NCI-H2081 treated with DMSO at 0.1 percent for 48 hours (cell line): ENCODE measurements at regions not wholly inside any gene's neighbourhood (a gene's known extent, or its start where the extent isn't known, plus 50 kb on each side); places are given as distances from the start of the nearest gene placed in this dataset.
"Not testable (repeated sequence)": the region's sequence is repeated elsewhere in the genome, so short reads cannot be mapped to it uniquely, and the experiment has no call there.

Experiments
- DNase-seq: peaks from one replicate; lab custom pipeline; 2025; lab: John Stamatoyannopoulos, UW

DNA sequence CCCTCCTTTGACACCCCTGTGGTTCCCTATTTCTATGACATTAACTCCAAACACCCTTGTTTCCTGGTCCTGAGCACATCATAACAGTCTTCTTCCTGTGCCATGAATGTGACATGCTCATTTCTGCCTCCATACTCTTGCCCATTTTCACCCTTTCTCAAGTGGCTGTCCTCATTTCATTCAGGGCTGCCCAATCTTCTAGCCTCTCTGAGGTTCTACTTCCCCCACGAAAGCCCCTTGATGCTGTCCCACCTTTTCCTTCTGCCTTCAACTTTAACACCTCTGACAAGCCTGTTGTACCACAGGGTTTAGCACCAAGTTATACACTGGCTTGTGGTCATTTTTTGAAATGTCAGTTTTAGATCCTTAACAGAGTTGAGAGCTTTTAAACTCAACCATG, 136.2 kb upstream of the BOD1L1 start:
- no peak for DNase-seq

DNA sequence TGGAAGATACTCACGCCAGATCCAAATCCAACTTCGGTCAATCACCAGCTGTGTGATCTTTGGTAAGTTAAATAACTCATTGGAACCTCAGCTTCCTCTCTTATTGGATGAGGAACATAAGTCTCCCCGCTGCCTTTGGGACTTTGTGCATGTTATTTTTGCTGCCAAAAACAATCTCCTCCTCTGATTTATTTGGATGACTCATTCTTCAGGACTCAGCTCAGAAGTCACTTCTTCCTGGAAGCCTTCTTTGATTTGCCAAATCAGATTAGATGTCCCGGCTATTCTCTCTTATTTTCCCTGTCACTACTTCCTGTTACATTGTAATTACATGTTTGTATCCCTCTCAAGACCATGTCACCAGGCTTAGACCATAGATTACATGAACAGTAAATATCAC, 138.0 kb upstream of the BOD1L1 start:
- no peak for DNase-seq

DNA sequence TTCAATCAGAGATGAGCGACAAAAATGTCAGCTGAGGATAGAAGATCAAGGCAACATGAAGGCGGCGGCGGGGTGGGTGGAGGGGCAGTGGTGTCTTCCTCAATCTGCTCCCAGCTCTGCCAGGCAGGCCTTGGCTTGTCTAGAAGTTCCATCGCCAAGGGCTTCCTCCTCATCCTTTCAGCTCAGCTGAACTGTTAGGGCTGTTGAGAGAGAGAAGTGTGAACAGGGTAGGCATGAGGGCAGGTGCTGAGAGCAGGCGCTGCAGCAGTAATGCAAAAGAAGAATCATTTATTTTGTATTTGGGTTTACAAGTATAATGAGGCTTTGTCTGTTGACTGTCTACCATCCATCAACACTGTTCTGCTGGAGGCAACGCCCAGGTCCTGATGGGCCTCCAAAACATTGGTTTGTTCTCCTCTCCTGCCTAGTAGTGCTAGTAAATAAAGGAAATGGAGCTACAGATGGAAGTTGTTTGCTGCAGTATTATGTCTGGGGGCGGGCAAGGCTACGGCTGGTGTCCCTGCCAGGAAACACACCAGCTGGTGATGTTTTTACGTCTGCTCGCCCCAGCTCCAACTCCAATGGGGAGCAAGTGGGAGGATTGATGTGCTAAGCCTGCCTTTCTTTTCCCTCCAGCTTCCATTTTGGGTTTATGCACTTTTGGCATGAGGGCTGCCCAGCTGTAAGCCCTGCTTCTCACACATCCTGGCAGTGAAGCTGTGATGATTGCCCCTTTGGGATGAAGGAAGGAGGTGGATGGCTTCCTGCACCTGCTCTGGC, 139.4 kb upstream of the BOD1L1 start:
- DNase-seq, result no peak

DNA sequence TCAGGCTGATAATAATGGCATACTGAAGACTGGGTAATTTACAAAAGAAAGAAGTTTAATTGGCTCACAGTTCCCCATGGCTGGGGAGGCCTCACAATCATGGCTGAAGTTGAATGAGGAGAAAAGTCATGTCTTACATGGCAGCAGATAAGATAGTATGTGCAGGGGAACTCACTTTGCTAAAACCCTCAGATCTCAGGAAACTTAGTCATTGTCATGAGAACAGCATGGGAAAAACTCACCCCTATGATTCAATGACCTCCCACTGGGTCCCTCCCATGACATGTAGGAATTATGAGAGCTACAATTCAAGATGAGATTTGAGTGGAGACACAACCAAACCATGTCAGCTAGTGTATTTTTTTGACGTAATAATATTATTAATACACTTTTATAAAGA, 149.8 kb upstream of the BOD1L1 start:
- no peak for DNase-seq

DNA sequence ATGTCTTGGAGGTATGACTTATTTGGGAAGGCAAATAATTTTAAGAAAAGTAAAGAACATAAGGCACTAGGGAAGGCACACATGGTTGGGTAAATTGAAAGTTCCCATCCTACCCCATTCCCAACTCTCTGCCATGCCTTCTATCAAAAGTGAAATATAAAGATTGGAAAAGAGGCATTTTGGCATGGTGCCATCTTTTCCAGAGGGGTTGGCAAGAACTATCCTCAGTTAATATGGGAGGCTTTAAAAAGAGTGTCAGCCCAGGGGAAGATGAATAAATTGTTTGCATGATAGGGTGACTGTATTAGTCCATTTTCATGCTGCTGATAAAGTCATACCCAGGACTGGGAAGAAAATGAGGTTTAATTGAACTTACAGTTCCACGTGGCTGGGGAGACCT, 150.8 kb upstream of the BOD1L1 start:
- no peak for DNase-seq

DNA sequence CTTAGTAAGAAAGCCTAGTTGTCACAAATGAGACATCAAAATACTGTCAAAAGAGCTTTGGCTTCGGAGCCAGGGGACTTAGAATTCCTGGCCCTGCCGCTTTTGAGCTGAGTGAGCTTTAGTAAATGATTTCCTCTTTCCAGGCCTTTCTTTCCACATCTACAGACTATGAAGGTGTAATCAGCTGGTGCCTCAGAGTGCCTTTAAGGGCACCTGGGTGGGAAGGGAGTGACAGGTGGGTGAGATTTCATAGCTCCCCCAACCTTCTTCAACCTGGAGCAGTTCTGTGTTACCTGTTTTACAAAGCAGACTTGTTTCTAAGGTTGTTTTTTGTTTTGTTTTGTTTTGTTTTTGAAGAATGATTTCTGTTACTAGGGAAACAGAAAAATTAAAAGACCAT, 154.7 kb upstream of the BOD1L1 start:
- DNase-seq, result no peak

DNA sequence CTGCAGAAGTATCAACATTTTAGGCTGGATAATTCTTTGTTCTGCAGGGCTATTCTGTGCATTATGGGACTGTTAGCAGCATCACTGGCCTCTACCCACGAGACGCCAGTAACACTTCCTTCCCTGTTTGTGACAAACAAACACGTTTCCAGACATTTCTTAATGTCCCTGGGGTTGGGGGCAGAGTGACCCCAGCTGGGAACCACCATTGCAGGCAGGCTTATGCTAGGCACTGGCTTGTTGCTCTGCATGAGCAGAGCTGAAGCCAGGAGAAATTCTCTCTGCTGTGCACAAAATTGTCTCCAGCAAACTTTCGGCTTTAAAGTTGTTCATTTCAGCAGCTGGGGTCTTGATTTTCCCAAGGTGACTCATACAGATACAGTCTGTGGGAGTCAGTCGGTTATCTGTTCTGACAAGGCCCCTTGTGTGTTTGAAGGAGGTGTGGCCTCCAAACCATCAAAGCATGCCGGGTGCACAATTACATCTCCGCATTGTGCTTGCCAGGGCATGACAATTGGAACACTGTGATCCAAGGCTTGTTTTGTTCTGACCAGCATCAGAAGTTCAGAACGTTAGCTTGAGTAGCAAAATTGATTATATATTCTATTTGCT, 156.4 kb upstream of the BOD1L1 start:
- DNase-seq, result no peak

DNA sequence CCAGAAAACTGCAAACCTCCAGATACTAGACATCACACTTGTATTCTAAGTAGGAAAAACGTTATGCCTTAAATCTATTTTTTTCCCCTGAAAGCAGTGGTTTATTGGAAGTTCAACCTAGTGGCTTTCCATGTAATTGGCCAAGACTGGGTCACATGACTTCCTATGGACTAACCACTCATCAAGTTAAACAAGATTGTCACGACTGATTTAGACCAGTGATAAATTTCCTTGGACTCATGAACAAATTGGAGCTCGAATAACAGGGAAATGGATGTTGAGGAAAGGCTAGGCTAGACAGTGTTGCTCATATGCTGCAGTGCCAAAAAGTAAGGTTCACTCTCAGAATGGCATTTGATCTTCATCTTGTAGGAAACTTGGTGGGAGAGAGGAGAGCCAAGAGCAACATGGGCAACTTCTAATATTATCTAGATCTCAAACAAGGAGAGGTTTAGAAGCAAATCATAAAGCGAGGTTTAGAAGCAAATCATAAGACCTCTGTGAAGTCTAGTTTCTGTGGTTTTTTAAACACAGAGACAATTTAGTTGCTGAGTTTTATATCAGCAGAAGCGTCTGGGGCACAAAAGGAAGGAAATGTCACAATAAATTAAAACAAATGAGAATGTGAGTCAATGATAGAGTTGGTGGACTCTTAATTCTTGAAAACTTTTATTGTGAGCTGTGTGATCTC, 165.6 kb upstream of the BOD1L1 start:
- no peak for DNase-seq

DNA sequence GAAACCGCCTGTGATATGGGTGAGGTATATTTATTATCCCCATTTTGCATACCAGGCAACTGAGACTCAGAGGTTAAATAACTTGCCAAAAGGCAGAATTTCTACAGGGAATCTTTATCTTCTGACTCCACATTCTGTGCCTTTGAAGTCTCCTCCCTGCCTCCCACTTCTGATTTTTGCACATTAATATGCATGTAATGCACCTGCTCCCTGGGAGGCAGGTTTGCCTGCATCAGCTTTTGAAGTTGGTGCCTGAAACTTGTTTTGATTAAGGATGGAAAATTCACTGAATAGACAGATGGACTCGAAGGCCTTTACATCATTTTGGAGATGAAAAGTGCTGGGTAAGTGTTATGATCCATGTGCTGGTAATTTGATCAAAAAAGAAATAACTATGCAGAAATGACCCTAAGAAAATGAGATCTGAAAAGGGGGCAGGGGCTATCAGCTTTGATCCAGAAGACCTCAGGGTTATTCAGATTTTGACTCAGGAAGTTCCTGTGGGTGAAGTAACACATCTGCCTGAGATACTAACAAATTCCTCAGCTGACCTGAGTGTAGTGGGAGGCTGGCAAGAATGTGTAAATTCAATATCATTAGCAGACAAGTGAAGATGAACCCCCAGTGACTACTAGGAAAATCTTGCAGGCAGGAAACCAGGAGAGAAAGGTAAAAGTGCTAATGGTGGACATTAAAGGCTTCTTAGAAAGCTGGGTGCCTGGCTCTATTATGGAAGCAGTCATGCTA, 167.5 kb upstream of the BOD1L1 start:
- no peak for DNase-seq

DNA sequence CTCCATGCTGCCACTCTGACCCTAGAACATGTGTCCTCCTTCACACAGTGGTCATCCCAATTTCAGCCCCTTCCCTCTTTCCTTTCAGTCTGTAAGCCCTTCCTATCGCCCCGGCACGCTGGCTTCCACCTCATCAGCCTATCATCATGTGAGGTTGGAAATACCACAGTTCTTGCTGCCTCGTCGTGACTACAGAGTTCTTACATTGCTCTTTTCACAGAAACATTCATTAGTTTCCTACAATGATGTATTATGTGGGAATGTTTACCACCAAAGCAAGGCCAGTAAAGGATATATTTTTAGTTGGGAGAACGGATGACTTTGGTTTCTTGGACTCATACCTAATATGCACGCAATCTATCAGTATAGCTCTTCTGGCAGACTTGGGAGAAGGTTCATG, 169.5 kb upstream of the BOD1L1 start:
- DNase-seq, result no peak

DNA sequence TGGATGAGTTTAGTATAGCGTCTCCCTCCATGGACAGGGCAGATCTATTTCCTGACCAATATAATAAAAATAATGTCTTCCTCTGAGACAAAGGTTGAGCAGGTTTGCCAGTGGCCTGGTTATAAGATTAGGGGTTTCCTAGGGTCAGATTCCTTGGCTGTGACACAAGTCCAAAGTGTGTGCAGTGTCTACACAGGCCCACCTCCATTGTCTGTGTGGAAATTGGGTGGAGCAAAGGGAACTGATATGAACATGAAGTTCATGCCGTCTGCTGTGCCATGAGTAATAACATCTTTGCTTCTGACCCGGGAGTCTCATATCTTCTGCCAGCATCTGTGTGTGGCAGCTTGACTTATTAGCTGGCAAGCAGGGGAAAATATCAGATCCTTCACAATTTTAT, 187.7 kb upstream of the BOD1L1 start:
- no peak for DNase-seq

DNA sequence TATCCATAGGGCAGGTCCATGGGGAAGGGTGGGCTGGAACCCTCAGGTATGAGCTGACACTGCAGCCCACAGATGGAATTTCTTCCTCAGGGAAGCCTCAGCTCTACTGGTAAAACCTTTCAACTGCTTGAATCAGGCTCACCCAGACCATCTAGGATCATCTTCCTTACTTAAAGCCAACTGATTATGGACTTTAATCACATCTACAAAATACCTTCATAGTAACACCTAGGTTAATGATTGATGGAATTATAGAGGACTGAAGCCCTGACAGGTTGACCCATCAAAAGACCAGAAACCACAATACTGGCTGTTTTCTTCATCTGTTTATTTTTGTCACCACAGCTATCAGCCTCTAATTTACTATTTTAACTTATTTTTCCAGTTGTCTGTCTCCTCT, 188.9 kb upstream of the BOD1L1 start:
- no peak for DNase-seq

DNA sequence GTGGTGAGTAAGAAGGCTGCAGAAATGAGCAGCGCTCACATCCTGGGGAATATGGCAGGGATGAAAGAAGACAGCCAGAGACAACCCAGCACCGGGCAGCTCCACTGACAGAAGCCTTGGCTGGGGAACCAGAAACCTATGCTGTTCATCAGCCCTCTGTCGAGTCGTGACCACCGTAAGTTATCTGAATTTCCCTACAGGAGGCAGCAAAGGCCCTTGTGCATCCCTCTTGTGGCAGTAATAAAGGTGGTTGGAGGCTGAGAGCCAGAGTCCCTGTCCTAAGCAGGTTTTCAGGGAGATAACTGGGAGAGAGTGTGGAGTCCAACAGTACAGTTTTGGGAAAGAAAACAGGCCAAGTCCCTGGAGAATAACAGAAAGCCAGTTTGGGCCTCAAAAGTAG, 194.0 kb upstream of the BOD1L1 start:
- DNase-seq, result no peak

DNA sequence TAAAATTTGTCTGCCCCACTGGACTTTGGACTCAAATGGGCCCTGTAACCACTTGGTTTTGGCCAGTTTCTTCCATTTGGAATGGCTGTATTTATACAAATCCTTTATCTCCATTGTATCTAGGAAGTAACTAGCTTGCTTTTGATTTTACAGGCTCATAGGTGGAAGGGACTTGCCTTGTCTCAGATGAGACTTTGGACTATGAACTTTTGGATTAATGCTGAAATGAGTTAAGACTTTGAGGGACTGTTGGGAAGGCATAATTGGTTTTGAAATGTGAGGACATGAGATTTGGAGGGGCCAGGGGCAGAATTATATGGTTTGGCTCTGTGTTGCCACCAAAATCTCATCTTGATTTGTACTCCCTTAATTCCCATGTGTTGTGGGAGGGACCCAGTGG, 198.3 kb upstream of the BOD1L1 start:
- not testable (repeated sequence) for DNase-seq

DNA sequence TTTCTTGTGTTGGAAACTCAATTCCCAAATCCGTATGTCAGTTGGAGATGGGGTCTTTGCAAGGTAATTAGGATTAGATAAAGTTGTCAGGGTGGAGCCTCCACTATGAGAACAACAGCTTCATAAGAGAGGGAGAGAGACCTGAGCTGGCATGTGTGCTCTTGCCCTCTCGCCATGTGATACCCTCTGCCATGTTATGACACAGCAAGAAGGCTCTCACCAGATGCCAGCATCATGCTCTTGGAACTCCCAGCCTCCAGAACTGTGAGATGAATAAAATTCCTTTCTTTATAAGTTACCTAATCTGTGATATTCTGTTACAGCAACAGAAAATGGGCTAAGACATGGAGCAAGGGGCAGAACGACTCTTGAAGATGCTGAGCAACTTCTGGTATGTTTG, 201.9 kb upstream of the BOD1L1 start:
- no peak for DNase-seq

DNA sequence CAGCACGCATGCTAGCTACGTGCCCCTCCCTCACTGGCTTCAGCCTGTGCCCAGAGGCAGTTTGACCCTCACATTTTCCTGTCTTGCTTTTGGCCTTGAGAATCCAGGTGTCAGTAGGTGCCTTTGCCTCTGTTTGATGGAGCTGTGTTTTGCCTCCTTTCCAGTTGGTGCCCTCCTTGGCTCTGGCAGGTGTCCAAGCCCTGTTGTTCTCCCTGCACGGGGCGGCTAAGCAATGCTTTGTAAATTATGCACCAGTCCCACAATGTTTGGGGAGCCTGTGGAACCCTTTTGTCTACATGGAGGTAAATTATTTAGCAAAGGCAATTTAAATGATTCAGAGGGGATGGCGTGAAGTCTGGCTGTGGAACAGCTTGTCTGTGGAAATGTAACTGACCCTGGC, 202.9 kb upstream of the BOD1L1 start:
- DNase-seq, result no peak

DNA sequence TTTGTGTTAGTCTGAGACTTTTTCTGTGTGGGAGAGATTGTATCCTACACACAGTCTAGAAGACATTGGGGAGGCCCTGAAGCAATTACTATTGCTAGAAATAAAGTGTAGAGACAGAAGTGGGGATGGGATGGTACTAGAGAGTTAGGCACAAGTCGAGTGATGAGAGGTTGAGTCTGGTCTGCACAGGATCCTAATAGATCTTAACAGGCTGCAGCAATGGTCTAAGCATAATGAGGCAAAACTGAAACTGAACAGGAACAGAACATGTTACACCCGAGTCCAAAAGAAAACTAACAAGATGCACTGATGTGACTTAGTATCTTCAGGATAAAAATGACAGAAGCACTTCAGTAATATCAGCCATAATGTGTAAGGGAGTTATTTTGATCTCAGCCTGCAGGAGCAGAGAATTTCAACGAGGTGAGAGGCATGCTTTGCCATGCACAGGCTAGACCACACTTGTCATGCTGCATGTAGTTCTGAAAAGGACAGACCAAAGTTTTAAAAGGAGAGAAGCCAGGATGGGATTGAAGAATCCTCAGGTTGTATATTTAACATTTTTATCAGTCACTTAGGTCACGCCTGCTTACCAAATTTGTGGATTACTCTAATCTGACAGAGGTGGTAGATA, 205.8 kb upstream of the BOD1L1 start:
- DNase-seq, result no peak

DNA sequence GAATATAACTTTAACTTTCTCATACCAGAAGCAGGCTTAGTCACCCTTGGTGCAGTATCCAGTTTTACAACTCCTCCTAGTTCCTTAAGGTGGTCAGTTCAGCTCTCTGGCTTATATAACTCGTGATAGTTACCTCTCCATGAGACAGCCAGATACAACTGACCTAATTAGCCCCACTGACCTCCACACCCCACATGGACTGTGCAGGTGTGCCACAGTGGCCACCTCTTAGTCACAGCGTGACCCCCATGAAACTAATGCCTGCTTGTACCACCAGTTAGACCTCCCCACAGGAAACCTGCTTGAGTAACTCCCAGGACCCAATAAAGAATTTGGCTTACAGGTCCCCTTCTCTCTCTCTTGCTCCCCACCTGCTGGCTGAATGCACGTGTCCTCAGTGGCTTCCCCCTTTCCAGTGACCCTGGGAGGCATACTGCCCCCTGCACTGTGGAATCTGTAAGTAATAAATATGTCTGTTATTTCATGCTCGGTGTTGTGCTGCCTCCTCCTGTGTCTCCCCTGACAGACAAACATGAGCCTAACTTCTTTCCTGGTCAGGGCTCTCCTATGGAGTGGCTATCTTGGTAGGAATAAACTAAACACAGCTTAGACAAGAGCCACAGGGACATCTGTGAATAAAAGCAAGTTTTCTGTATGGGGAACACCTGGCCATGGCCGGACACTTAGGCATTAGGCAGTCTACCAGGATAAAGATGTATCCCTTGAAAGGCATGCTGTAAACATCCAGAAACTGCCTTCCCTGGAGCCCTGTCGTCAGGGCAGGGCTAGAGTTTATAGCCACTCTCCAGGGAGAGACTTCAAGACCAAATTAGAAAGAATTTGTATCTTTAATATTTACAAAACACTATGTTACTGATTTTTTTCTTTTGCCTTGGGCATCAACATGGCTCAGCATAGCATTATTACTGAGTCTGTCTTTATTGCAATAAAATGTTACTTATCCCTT, 209.7 kb upstream of the BOD1L1 start:
- no peak for DNase-seq

DNA sequence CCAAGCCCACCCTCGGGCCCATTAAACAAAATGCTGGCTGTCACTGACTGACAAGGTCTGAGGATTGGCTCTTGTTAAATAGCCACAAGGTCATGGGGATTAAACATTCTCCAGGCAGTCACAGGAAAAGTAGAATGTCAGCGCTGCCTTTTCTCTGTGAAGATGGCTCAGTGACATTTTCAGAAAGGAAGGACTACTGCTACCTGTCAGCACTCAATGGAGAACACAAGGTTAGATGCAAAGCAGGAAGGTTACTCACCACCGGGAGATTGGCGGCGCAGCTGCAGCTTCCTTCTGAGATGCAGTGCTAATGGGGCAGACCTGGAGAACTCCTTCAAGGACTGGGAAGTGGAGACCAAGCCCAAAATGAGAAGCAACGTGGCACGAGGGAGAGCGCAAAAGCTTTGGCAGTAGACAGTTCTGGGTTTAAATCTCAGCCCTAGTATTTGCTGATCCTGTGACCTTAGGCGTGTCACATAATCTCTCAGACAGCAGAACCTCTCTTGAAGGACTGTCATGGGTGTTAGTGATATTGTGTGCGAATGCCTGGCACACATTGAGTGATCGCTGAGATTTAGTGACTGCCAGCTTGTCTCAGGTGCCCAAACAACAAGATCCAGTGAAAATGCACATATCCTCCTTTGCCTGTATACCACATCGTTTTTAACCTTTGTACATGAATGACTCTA, 213.1 kb upstream of the BOD1L1 start:
- no peak for DNase-seq

DNA sequence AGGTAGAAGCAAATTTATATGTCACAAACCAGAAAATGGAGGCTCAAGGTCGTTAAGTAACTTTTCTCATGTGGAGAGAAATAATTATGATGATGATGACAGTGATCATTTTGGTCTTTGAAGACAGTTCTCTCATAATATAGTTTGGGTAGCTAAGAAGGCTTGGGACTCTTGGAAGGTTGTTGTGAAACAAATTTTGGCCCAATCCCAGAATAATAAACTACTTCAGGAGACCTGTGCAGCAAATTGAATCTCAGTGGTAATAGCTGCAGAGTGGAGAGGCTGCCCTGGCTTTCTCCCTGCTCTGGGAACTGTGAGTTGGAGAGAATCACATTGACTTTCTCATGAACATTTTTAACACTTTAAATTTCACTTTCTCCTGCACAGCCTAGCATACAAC, 217.2 kb upstream of the BOD1L1 start:
- DNase-seq, result no peak
